Adrenal gland (tissue), 5 donors: ENCODE measurements at regions not wholly inside any gene's neighbourhood (a gene's known extent, or its start where the extent isn't known, plus 50 kb on each side); places are given as distances from the start of the nearest gene placed in this dataset.

ENCODE experiments used
- CTCF ChIP-seq, 6 experiments: fragments of 450-650 bp in 4 of 6; fragments of 200-600 bp in 2 of 6; sonication (generic) in 1 of 6; IDR thresholded peaks; 1 replicate in 5 of 6; 2 replicates in 1 of 6; pipeline versions ENCODE4 v1.5.1 to v1.8.0; 2016 to 2021; ENCODE audit warnings: antibody characterized with exemption in 6 of 6, mild to moderate bottlenecking in 2 of 6, moderate library complexity in 1 of 6
- POLR2A ChIP-seq, 2 donors: fragments of 450-650 bp; IDR thresholded peaks; one replicate each; pipeline ENCODE4 v1.6.1; 2017; ENCODE audit warnings: antibody characterized with exemption in 2 of 2, mild to moderate bottlenecking in 2 of 2, moderate library complexity in 1 of 2
- donor health status: DM: no; HTN: no; CAD: no.

- TF ChIP-seq CTCF (IDR thresholded peaks at IDR 0.05) (no peak), POLR2A (IDR thresholded peaks at IDR 0.05) (no peak)
Observed at GRCh38 chrX:45872480-45872879, 671.8 kb upstream of the DIPK2B start.
